H9 (cell line): ENCODE measurements at regions not wholly inside any gene's neighbourhood (a gene's known extent, or its start where the extent isn't known, plus 50 kb on each side); places are given as distances from the start of the nearest gene placed in this dataset.

Experiments
- DNase-seq: peaks from one replicate; pipeline ENCODE4 v3.0.0-alpha.2; 2017
- H2AFZ ChIP-seq: one replicate; pipeline ENCODE4 v1.6.1; 2013; ENCODE audit warnings: mild to moderate bottlenecking, low read length, control low read depth, moderate library complexity
- H2AK5ac ChIP-seq: 2 replicates; pipeline ENCODE4 v1.6.1; 2013; ENCODE audit warnings: low read length, control low read depth, mixed read lengths; ENCODE audit not compliant: insufficient read length
- H2BK120ac ChIP-seq: one replicate; pipeline ENCODE4 v1.6.1; 2013; ENCODE audit warnings: low read depth, mild to moderate bottlenecking, low read length, control low read depth, inconsistent platforms; ENCODE audit not compliant: poor library complexity, severe bottlenecking
- H2BK12ac ChIP-seq: 2 replicates; pipeline ENCODE4 v1.6.1; 2013; ENCODE audit warnings: low read length, control low read depth, mixed read lengths, low read depth; ENCODE audit not compliant: insufficient read length
- H2BK15ac ChIP-seq: 2 replicates; pipeline ENCODE4 v1.6.1; 2013; ENCODE audit warnings: low read depth, low read length, control low read depth
- H2BK20ac ChIP-seq: one replicate; pipeline ENCODE4 v1.6.1; 2013; ENCODE audit warnings: low read depth, mild to moderate bottlenecking, low read length, control low read depth, inconsistent platforms; ENCODE audit not compliant: poor library complexity, severe bottlenecking
- H2BK5ac ChIP-seq: 2 replicates; pipeline ENCODE4 v1.6.1; 2013; ENCODE audit warnings: low read length, control low read depth, mixed read lengths; ENCODE audit not compliant: insufficient read length
- H3K14ac ChIP-seq: 2 replicates; pipeline ENCODE4 v1.6.1; 2013; ENCODE audit warnings: low read length, control low read depth; ENCODE audit not compliant: insufficient read depth
- H3K18ac ChIP-seq: 2 replicates; pipeline ENCODE4 v1.6.1; 2013; ENCODE audit warnings: low read depth, mild to moderate bottlenecking, mixed read lengths, low read length, control low read depth; ENCODE audit not compliant: insufficient read length
- H3K23ac ChIP-seq: 2 replicates; pipeline ENCODE4 v1.6.1; 2013; ENCODE audit warnings: low read length, control low read depth, mixed read lengths, low read depth; ENCODE audit not compliant: insufficient read length
- H3K23me2 ChIP-seq: 2 replicates; pipeline ENCODE4 v1.6.1; 2013; ENCODE audit warnings: low read depth, mild to moderate bottlenecking, mixed read lengths, low read length, control low read depth; ENCODE audit not compliant: insufficient read length, poor library complexity, severe bottlenecking
- H3K27ac ChIP-seq: 2 replicates; pipeline ENCODE4 v1.5.1; 2013; ENCODE audit warnings: low read length, control low read depth, mixed read lengths, low read depth; ENCODE audit not compliant: insufficient read length
- H3K27me3 ChIP-seq: 2 replicates; pipeline ENCODE4 v1.6.1; 2013; ENCODE audit warnings: low read length, control low read depth, inconsistent platforms; ENCODE audit not compliant: insufficient read depth
- H3K4ac ChIP-seq: 2 replicates; pipeline ENCODE4 v1.6.1; 2013; ENCODE audit warnings: low read depth, mild to moderate bottlenecking, control low read depth, inconsistent platforms, low read length, moderate library complexity
- H3K4me1 ChIP-seq: 2 replicates; pipeline ENCODE4 v1.6.1; 2013; ENCODE audit warnings: low read length, control low read depth, inconsistent platforms; ENCODE audit not compliant: insufficient read depth
- H3K4me2 ChIP-seq: 2 replicates; pipeline ENCODE4 v1.6.1; 2013; ENCODE audit warnings: low read length, control low read depth, mixed read lengths; ENCODE audit not compliant: insufficient read length, insufficient read depth
- H3K56ac ChIP-seq: 2 replicates; pipeline ENCODE4 v1.6.1; 2013; ENCODE audit warnings: low read depth, mild to moderate bottlenecking, mixed read lengths, low read length, control low read depth; ENCODE audit not compliant: insufficient read length
- H3K79me1 ChIP-seq: 2 replicates; pipeline ENCODE4 v1.6.1; 2013; ENCODE audit warnings: low read depth, mild to moderate bottlenecking, moderate library complexity, low read length, control low read depth, inconsistent platforms; ENCODE audit not compliant: insufficient read depth, poor library complexity, severe bottlenecking
- H3K79me2 ChIP-seq: 2 replicates; pipeline ENCODE4 v1.6.1; 2013; ENCODE audit warnings: low read length, control low read depth, inconsistent platforms; ENCODE audit not compliant: insufficient read depth
- H3K9ac ChIP-seq: 2 replicates; pipeline ENCODE4 v1.6.1; 2013; ENCODE audit warnings: low read length, control low read depth, mixed read lengths; ENCODE audit not compliant: insufficient read length; ENCODE audit errors: extremely low read depth
- H3K9me3 ChIP-seq: one replicate; pipeline ENCODE4 v1.6.1; 2013; ENCODE audit warnings: low read depth, low read length, inconsistent platforms; ENCODE audit not compliant: control insufficient read depth
- H3T11ph ChIP-seq: one replicate; pipeline ENCODE4 v1.6.1; 2013; ENCODE audit warnings: mild to moderate bottlenecking, low read length, control low read depth, inconsistent platforms
- H4K20me1 ChIP-seq: one replicate; pipeline ENCODE4 v1.6.1; 2013; ENCODE audit not compliant: control insufficient read depth, insufficient read length, insufficient read depth
- H4K5ac ChIP-seq: 2 replicates; pipeline ENCODE4 v1.6.1; 2013; ENCODE audit warnings: low read depth, mild to moderate bottlenecking, mixed read lengths, low read length, control low read depth; ENCODE audit not compliant: insufficient read length
- H4K8ac ChIP-seq: replicated peaks from 2 replicates; pipeline ENCODE4 v1.6.1; 2013; ENCODE audit warnings: low read length, control low read depth, mixed read lengths, low read depth; ENCODE audit not compliant: insufficient read length
- H4K91ac ChIP-seq: 2 replicates; pipeline ENCODE4 v1.6.1; 2013; ENCODE audit warnings: low read depth, mild to moderate bottlenecking, moderate library complexity, mixed read lengths, low read length, control low read depth; ENCODE audit not compliant: insufficient read length
- H3K27ac Mint-ChIP-seq, 3 experiments: 2 replicates in 2 of 3; 3 replicates in 1 of 3; pipeline ENCODE4 v1.8.0; 2020 to 2021; ENCODE audit warnings: mixed read lengths in 3 of 3, mild to moderate bottlenecking in 1 of 3, moderate library complexity in 1 of 3
- H3K27me3 Mint-ChIP-seq: 2 replicates; pipeline ENCODE4 v1.8.0; 2021; ENCODE audit warnings: low read depth, mild to moderate bottlenecking, moderate library complexity, mixed read lengths
- H3K36me3 Mint-ChIP-seq, 3 experiments: 2 replicates in 2 of 3; 3 replicates in 1 of 3; pipeline ENCODE4 v1.8.0; 2020 to 2021; ENCODE audit warnings: low read depth in 3 of 3, mixed read lengths in 3 of 3; ENCODE audit not compliant: insufficient read depth in 1 of 3
- H3K4me1 Mint-ChIP-seq, 2 experiments: 2 replicates each; pipeline ENCODE4 v1.8.0; 2020; ENCODE audit warnings: mixed read lengths in 2 of 2
- H3K4me3 Mint-ChIP-seq, 2 experiments: 2 replicates in 1 of 2; 3 replicates in 1 of 2; pipeline ENCODE4 v1.8.0; 2020 to 2021; ENCODE audit warnings: mild to moderate bottlenecking in 2 of 2, mixed read lengths in 2 of 2, moderate library complexity in 1 of 2
- H3K9me3 Mint-ChIP-seq, 2 experiments: 2 replicates in 1 of 2; 3 replicates in 1 of 2; pipeline ENCODE4 v1.8.0; 2020; ENCODE audit warnings: mild to moderate bottlenecking in 2 of 2, mixed read lengths in 2 of 2, moderate library complexity in 1 of 2
- WGBS: extraction: QIAGEN DNeasy Blood & Tissue Kit; methylation state at CpG from one replicate; pipeline ENCODE4 v1.1.7; 2013; ENCODE audit warnings: missing lambda C conversion rate, low lambda C conversion rate, mixed read lengths; ENCODE audit not compliant: insufficient read length; ENCODE audit errors: extremely low coverage; 5-methylcytosine and 5-hydroxymethylcytosine counted together
- TF ChIP-seq, protein P1 (sequence below): fragments of 200-600 bp; sonication (generic); conservative IDR thresholded peaks from 3 replicates; pipeline ENCODE4 v1.8.0; 2021; ENCODE audit warnings: antibody characterized with exemption, mild to moderate bottlenecking

GRCh38 chr2:199070322-199070949 is 387.3 kb downstream of the SATB2 start:
- no peak overlapping the region for H4K5ac ChIP-seq
- H3K9me3 ChIP-seq = no peaks in the 10 kb centered on the region
- Mint-ChIP-seq H3K36me3 (no peaks in the 10 kb centered on the region), H3K27me3 (peaks cover 1% of the 10 kb centered on the region; the same call in 1 of the 2 replicates), H3K4me1 (peaks cover 0 to 4% of the 10 kb centered on the region in 2 experiments; a peak in 1 of 4 replicates), H3K9me3 (no peaks in the 10 kb centered on the region), H3K4me3 (no peak overlapping the region), H3K27ac (no peak overlapping the region)
- H3K9ac ChIP-seq = no peak overlapping the region
- no peak overlapping the region for H3K4me2 ChIP-seq
- no peaks in the 10 kb centered on the region for H3K4me1 ChIP-seq
- H2BK5ac ChIP-seq = no peak overlapping the region
- no peak overlapping the region for H2AFZ ChIP-seq
- no peak overlapping the region for H2BK20ac ChIP-seq
- H3K14ac ChIP-seq = no peak overlapping the region
- H2BK120ac ChIP-seq = no peak overlapping the region
- no peak overlapping the region for H3K56ac ChIP-seq
- H4K20me1 ChIP-seq = no peaks in the 10 kb centered on the region
- H2BK12ac ChIP-seq = no peak overlapping the region
- H3K4ac ChIP-seq = no peak overlapping the region
- no peak overlapping the region for H2BK15ac ChIP-seq
- no peaks in the 10 kb centered on the region for H3K23me2 ChIP-seq
- no peak overlapping the region for H4K8ac ChIP-seq
- H3K79me1 ChIP-seq = no peaks in the 10 kb centered on the region
- no peak overlapping the region for H3K23ac ChIP-seq
- H4K91ac ChIP-seq = no peak overlapping the region
- H3K18ac ChIP-seq = no peak overlapping the region
- no peak overlapping the region for H3T11ph ChIP-seq
- WGBS = no CpG with 5 or more reads among the region's 1 CpG
- no peaks in the 10 kb centered on the region for H3K79me2 ChIP-seq
- TF ChIP-seq, protein P1, sequence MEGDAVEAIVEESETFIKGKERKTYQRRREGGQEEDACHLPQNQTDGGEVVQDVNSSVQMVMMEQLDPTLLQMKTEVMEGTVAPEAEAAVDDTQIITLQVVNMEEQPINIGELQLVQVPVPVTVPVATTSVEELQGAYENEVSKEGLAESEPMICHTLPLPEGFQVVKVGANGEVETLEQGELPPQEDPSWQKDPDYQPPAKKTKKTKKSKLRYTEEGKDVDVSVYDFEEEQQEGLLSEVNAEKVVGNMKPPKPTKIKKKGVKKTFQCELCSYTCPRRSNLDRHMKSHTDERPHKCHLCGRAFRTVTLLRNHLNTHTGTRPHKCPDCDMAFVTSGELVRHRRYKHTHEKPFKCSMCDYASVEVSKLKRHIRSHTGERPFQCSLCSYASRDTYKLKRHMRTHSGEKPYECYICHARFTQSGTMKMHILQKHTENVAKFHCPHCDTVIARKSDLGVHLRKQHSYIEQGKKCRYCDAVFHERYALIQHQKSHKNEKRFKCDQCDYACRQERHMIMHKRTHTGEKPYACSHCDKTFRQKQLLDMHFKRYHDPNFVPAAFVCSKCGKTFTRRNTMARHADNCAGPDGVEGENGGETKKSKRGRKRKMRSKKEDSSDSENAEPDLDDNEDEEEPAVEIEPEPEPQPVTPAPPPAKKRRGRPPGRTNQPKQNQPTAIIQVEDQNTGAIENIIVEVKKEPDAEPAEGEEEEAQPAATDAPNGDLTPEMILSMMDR = no peak
- DNase-seq = no peak
- no peak overlapping the region for H2AK5ac ChIP-seq
- no peak overlapping the region for H3K27ac ChIP-seq
- no peaks in the 10 kb centered on the region for H3K27me3 ChIP-seq
